HCT116 (cell line): ENCODE measurements at regions not wholly inside any gene's neighbourhood (a gene's known extent, or its start where the extent isn't known, plus 50 kb on each side); places are given as distances from the start of the nearest gene placed in this dataset.

Experiments used
- ATAC-seq: fragments of 200-7000 bp; cut with Tn5 transposase; 2 replicates; pipeline ENCODE4 v1.9.1; 2020; ENCODE audit warnings: mild to moderate bottlenecking, moderate library complexity
- BruUV-seq: library from RNA; stranded (reverse); fragments of 400-500 nt; replicated peaks from 2 replicates; lab custom pipeline; 2021; lab: Mats Ljungman, UMichigan
- CTCF ChIA-PET: fragments of 300-600 bp; sonication (Branson Sonifier 250); formaldehyde crosslinking; loops from one replicate; lab custom pipeline; 2021; ENCODE audit warnings: antibody characterized with exemption; lab: Charles Lee
- POLR2A ChIA-PET: fragments of 300-600, 350-600 bp; sonication (Branson Sonifier 250); formaldehyde crosslinking; loops from one replicate; lab custom pipeline; 2021; ENCODE audit warnings: antibody characterized with exemption; lab: Charles Lee
- RAD21 ChIA-PET, 2 experiments: fragments of 300-600 bp; sonication (Branson Sonifier 250); formaldehyde crosslinking; loops; one replicate each; lab custom pipeline; 2023; ENCODE audit warnings: low total read pairs in 2 of 2; ENCODE audit not compliant: uncharacterized antibody in 2 of 2, unreplicated experiment in 2 of 2, low non-redundant PET in 1 of 2; lab: Charles Lee
- DNase-seq: peaks from one replicate; pipeline ENCODE4 v3.0.0-alpha.2; 2010; ENCODE audit warnings: low read depth, low spot score
- H2AFZ ChIP-seq: fragments of 200-600 bp; shearing (Covaris generic), sonication (generic); 2 replicates; pipeline ENCODE4 v1.6.1; 2017; ENCODE audit warnings: low read depth, mixed run types, mixed read lengths, antibody characterized with exemption, low read length; ENCODE audit not compliant: poor library complexity, severe bottlenecking
- H3K27ac ChIP-seq: 2 replicates; pipeline ENCODE4 v1.5.1; 2012; ENCODE audit warnings: low read depth, low read length
- H3K27me3 ChIP-seq: fragments of 200-600 bp; sonication (generic); 2 replicates; pipeline ENCODE4 v1.6.1; 2016; ENCODE audit warnings: mixed run types, low read length, mixed read lengths; ENCODE audit not compliant: insufficient read depth
- H3K36me3 ChIP-seq, 2 experiments: fragments of 200-500 bp in 1 of 2; fragments of 200-600 bp in 1 of 2; sonication (Bioruptor generic) in 1 of 2; sonication (generic) in 1 of 2; 2 replicates each; pipeline versions ENCODE4 v1.5.1 to v1.6.1; 2014 to 2016; ENCODE audit warnings: low read length in 2 of 2, inconsistent platforms in 1 of 2, mixed read lengths in 1 of 2, mixed run types in 1 of 2; ENCODE audit not compliant: insufficient read depth in 2 of 2, control insufficient read depth in 1 of 2
- H3K4me1 ChIP-seq, 2 experiments: fragments of 200-600 bp in 1 of 2; sonication (generic) in 1 of 2; 2 replicates each; pipeline versions ENCODE4 v1.5.1 to v1.6.1; 2012 to 2017; ENCODE audit warnings: low read length in 2 of 2, inconsistent platforms in 1 of 2, mild to moderate bottlenecking in 1 of 2, mixed read lengths in 1 of 2, mixed run types in 1 of 2, moderate library complexity in 1 of 2; ENCODE audit not compliant: insufficient read depth in 2 of 2, control insufficient read depth in 1 of 2
- H3K4me2 ChIP-seq: fragments of 200-600 bp; sonication (generic); 2 replicates; pipeline ENCODE4 v1.6.1; 2017; ENCODE audit warnings: mixed run types, low read length, mixed read lengths
- H3K4me3 ChIP-seq, 2 experiments: fragments of 200-600 bp in 1 of 2; sonication (generic) in 1 of 2; replicated peaks in 1 of 2; 2 replicates each; pipeline ENCODE4 v1.5.1; 2011 to 2016; ENCODE audit warnings: low read length in 2 of 2, control low read depth in 1 of 2, low read depth in 1 of 2, mild to moderate bottlenecking in 1 of 2, mixed read lengths in 1 of 2, mixed run types in 1 of 2
- H3K79me2 ChIP-seq: fragments of 200-600 bp; sonication (generic); 2 replicates; pipeline ENCODE4 v1.6.1; 2017; ENCODE audit warnings: mild to moderate bottlenecking, mixed run types, low read length, moderate library complexity, mixed read lengths; ENCODE audit not compliant: insufficient read depth
- H3K9ac ChIP-seq: fragments of 200-600 bp; sonication (generic); 2 replicates; pipeline ENCODE4 v1.6.1; 2016; ENCODE audit warnings: low read length, mixed read lengths
- H3K9me2 ChIP-seq: fragments of 200-600 bp; sonication (generic), shearing (Covaris generic); 2 replicates; pipeline ENCODE4 v1.6.1; 2017; ENCODE audit warnings: mixed run types, mild to moderate bottlenecking, moderate library complexity; ENCODE audit not compliant: insufficient read depth
- H3K9me3 ChIP-seq, 2 experiments: fragments of 200-500 bp in 1 of 2; fragments of 200-600 bp in 1 of 2; sonication (Bioruptor generic) in 1 of 2; sonication (generic) in 1 of 2; 2 replicates each; pipeline ENCODE4 v1.6.1; 2014 to 2017; ENCODE audit warnings: low read length in 2 of 2, mixed read lengths in 2 of 2, inconsistent platforms in 1 of 2, low read depth in 1 of 2, mild to moderate bottlenecking in 1 of 2, mixed run types in 1 of 2, moderate library complexity in 1 of 2; ENCODE audit not compliant: control insufficient read depth in 1 of 2, insufficient read depth in 1 of 2
- H4K20me1 ChIP-seq: fragments of 200-600 bp; sonication (generic), shearing (Covaris generic); 2 replicates; pipeline ENCODE4 v1.6.1; 2017; ENCODE audit warnings: mixed run types, mild to moderate bottlenecking, moderate library complexity; ENCODE audit not compliant: insufficient read depth
- EGR1 ChIP-seq: IDR thresholded peaks from 2 replicates; pipeline ENCODE4 v1.6.1; 2012; ENCODE audit warnings: low read depth
- JUND ChIP-seq: IDR thresholded peaks from 2 replicates; pipeline ENCODE4 v1.6.1; 2012
- MAX ChIP-seq: IDR thresholded peaks from 2 replicates; pipeline ENCODE4 v1.6.1; 2012
- POLR2A ChIP-seq: IDR thresholded peaks from 2 replicates; pipeline ENCODE4 v1.7.0; 2011; ENCODE audit warnings: borderline replicate concordance; ENCODE audit not compliant: insufficient read depth, insufficient read length; ENCODE audit errors: extremely low read depth
- POLR2AphosphoS5 ChIP-seq: IDR thresholded peaks from 2 replicates; pipeline ENCODE4 v1.6.1; 2011; ENCODE audit warnings: mild to moderate bottlenecking, low read depth, low read length, moderate library complexity
- SIN3A ChIP-seq: IDR thresholded peaks from 2 replicates; pipeline ENCODE4 v1.6.1; 2012; ENCODE audit warnings: low read depth
- ZFX ChIP-seq: fragments of 450-650 bp; IDR thresholded peaks from 2 replicates; pipeline ENCODE4 v1.6.1; 2017
- intact Hi-C: fragments of 100-400 bp; cut with micrococcal nuclease; formaldehyde crosslinking; loops from 2 replicates; pipeline ENCODE4 v1.10.0; 2022

- Histone ChIP-seq H3K9ac (no peak overlapping the region), H3K9me2 (no peaks in the 10 kb centered on the region), H3K27me3 (peaks cover 4% of the 10 kb centered on the region; the same call in 1 of the 2 replicates), H3K9me3 (no peaks in the 10 kb centered on the region), H3K4me2 (no peak overlapping the region), H3K79me2 (no peaks in the 10 kb centered on the region), H4K20me1 (no peaks in the 10 kb centered on the region), H2AFZ (no peak overlapping the region), H3K27ac (no peak overlapping the region), H3K4me3 (no peak overlapping the region), H3K36me3 (no peaks in the 10 kb centered on the region), H3K4me1 (no peaks in the 10 kb centered on the region)
- ChIA-PET POLR2A (no interaction called here), RAD21 (no interaction called here), CTCF (no interaction called here)
- no peak for ATAC-seq
- TF ChIP-seq JUND (no peak), MAX (no peak), POLR2A (no peak)
- intact Hi-C loops = no loop called here
- no TSS peak for BruUV-seq
- DNase-seq = no peak
These were observed 306.8 kb upstream of the HS6ST1 start for GRCh38 chr2:128625421-128625820.

GRCh38 chr2:128625963-128626759, 307.5 kb upstream of the HS6ST1 start:
- H3K27ac ChIP-seq = no peak overlapping the region
- no peaks in the 10 kb centered on the region for H3K4me1 ChIP-seq
- DNase-seq (no peak), ATAC-seq (peak; percentile 25; the same call in 1 of the 2 replicates)
- TF ChIP-seq EGR1 (no peak), SIN3A (no peak), MAX (no peak), ZFX (no peak), POLR2AphosphoS5 (no peak)
- ChIA-PET CTCF (no interaction called here), RAD21 (no interaction called here), POLR2A (no interaction called here)
- no peaks in the 10 kb centered on the region for H3K79me2 ChIP-seq
- H3K27me3 ChIP-seq = peaks cover 4% of the 10 kb centered on the region; the same call in 1 of the 2 replicates
- BruUV-seq = no TSS peak
- intact Hi-C loops = no loop called here
- H3K4me3 ChIP-seq = no peak overlapping the region
- H2AFZ ChIP-seq = no peak overlapping the region
- no peaks in the 10 kb centered on the region for H3K36me3 ChIP-seq
- no peak overlapping the region for H3K4me2 ChIP-seq
- no peaks in the 10 kb centered on the region for H4K20me1 ChIP-seq
- no peaks in the 10 kb centered on the region for H3K9me2 ChIP-seq
- no peaks in the 10 kb centered on the region for H3K9me3 ChIP-seq
- H3K9ac ChIP-seq = no peak overlapping the region
